ENCODE measurements at regions not wholly inside any gene's neighbourhood (a gene's known extent, or its start where the extent isn't known, plus 50 kb on each side); places are given as distances from the start of the nearest gene placed in this dataset.

DNA sequence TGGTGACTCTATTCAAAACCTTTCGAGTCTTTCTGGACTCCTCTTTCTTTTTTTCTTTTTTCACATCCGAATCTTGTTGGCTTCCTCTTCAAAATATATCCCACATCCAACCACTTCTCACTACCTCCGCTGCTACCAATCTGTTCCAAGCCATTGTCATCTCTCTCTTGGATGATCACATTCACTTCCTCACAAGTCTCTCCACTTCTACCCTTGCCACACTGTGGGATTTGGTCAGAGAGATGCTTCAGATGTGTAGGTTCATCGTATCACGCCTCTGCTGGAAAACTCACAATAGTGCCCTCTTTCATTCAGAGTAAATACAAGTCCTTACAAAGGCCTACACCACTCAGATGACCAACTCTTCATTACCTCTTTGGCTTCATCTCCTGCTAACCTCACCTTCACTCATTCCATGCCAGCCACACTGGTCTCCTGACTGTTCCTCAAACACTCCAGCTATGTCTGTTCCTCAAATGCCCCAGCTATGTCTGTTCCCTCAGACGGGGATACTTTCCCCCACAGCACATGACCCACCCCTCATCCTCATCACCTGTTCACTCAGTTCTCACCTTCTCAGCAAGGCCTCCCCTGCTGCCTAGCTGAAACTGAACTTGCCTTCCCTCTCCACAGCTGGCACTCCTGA lies 67.2 kb upstream of the PELI1 start:
- no peaks in the 10 kb centered on the region for H3K4me1 ChIP-seq (ENCODE audit: control insufficient read depth in 1 of 2, insufficient read depth in 2 of 2, low read depth in 1 of 2, low read length in 1 of 2)
- H3K9me2 ChIP-seq = no peaks in the 10 kb centered on the region
- no peaks in the 10 kb centered on the region for H3K27me3 ChIP-seq (ENCODE audit: insufficient read depth)
- TF ChIP-seq FOXM1 (IDR thresholded peaks at IDR 0.05; ENCODE audit: low read depth) (no peak), EP300 (IDR thresholded peaks at IDR 0.05; ENCODE audit: borderline replicate concordance in 1 of 2, low read depth in 1 of 2, low read length in 1 of 2) (no peak), SIN3A (IDR thresholded peaks at IDR 0.05; ENCODE audit: borderline replicate concordance, low read depth, low read length) (no peak), YY1 (IDR thresholded peaks at IDR 0.05; ENCODE audit: low read depth) (no peak), GABPA (IDR thresholded peaks at IDR 0.05; ENCODE audit: low read depth) (no peak), RXRA (IDR thresholded peaks at IDR 0.05; ENCODE audit: borderline replicate concordance, low read depth) (no peak), NFIC (IDR thresholded peaks at IDR 0.05; ENCODE audit: borderline replicate concordance) (no peak), FOXJ3 (CRISPR knock-in tag; IDR thresholded peaks at IDR 0.05) (no peak), GATA2 (CRISPR knock-in tag; IDR thresholded peaks at IDR 0.05) (no peak), NRF1 (IDR thresholded peaks at IDR 0.05; ENCODE audit: low read depth, low read length) (no peak)
- TF ChIP-seq, protein P1, sequence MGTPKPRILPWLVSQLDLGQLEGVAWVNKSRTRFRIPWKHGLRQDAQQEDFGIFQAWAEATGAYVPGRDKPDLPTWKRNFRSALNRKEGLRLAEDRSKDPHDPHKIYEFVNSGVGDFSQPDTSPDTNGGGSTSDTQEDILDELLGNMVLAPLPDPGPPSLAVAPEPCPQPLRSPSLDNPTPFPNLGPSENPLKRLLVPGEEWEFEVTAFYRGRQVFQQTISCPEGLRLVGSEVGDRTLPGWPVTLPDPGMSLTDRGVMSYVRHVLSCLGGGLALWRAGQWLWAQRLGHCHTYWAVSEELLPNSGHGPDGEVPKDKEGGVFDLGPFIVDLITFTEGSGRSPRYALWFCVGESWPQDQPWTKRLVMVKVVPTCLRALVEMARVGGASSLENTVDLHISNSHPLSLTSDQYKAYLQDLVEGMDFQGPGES (IDR thresholded peaks at IDR 0.05; ENCODE audit: low read depth, low read length) = no peak
- TF ChIP-seq, protein P2, sequence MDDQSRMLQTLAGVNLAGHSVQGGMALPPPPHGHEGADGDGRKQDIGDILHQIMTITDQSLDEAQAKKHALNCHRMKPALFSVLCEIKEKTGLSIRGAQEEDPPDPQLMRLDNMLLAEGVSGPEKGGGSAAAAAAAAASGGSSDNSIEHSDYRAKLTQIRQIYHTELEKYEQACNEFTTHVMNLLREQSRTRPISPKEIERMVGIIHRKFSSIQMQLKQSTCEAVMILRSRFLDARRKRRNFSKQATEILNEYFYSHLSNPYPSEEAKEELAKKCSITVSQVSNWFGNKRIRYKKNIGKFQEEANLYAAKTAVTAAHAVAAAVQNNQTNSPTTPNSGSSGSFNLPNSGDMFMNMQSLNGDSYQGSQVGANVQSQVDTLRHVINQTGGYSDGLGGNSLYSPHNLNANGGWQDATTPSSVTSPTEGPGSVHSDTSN (IDR thresholded peaks at IDR 0.05) = no peak
- TF ChIP-seq, protein P3, sequence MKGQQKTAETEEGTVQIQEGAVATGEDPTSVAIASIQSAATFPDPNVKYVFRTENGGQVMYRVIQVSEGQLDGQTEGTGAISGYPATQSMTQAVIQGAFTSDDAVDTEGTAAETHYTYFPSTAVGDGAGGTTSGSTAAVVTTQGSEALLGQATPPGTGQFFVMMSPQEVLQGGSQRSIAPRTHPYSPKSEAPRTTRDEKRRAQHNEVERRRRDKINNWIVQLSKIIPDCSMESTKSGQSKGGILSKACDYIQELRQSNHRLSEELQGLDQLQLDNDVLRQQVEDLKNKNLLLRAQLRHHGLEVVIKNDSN (IDR thresholded peaks at IDR 0.05; ENCODE audit: borderline replicate concordance, low read depth) = no peak
- TF ChIP-seq, protein P4, sequence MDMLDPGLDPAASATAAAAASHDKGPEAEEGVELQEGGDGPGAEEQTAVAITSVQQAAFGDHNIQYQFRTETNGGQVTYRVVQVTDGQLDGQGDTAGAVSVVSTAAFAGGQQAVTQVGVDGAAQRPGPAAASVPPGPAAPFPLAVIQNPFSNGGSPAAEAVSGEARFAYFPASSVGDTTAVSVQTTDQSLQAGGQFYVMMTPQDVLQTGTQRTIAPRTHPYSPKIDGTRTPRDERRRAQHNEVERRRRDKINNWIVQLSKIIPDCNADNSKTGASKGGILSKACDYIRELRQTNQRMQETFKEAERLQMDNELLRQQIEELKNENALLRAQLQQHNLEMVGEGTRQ (IDR thresholded peaks at IDR 0.05; ENCODE audit: borderline replicate concordance, low read depth, low read length) = no peak
- TF ChIP-seq, protein P5, sequence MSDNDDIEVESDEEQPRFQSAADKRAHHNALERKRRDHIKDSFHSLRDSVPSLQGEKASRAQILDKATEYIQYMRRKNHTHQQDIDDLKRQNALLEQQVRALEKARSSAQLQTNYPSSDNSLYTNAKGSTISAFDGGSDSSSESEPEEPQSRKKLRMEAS (IDR thresholded peaks at IDR 0.05; ENCODE audit: low read depth) = no peak
- no peak overlapping the region for H3K4me2 ChIP-seq
- ChIA-PET POLR2A (no interaction called here), CTCF (no interaction called here)
- H3K4me3 ChIP-seq (ENCODE audit: low read depth in 2 of 2, low read length in 1 of 2) = no peak overlapping the region
- H3K79me2 ChIP-seq (ENCODE audit: insufficient read depth) = no peaks in the 10 kb centered on the region
- H3K9ac ChIP-seq = no peak overlapping the region
- no peak overlapping the region for H2AFZ ChIP-seq (ENCODE audit: low read depth)
- 88% methylated on average over 6 of the region's 6 CpGs for whole genome bisulfite sequencing (ENCODE audit: low lambda C conversion rate)
- no peak for DNase-seq
- no peaks in the 10 kb centered on the region for H3F3A ChIP-seq (replicated peaks; ENCODE audit: insufficient read depth)
- no peak overlapping the region for H3K27ac ChIP-seq (ENCODE audit: low read depth in 2 of 2, low read length in 1 of 2)
- H3K36me3 ChIP-seq (replicated peaks in 1 of 2; ENCODE audit: control insufficient read depth in 1 of 2, insufficient read depth in 2 of 2, low read length in 1 of 2) = no peaks in the 10 kb centered on the region
- no peaks in the 10 kb centered on the region for H3K9me3 ChIP-seq
- no peaks in the 10 kb centered on the region for H4K20me1 ChIP-seq (ENCODE audit: insufficient read depth)

Measured in SK-N-SH (cell line).